ENCODE measurements at regions not wholly inside any gene's neighbourhood (a gene's known extent, or its start where the extent isn't known, plus 50 kb on each side); places are given as distances from the start of the nearest gene placed in this dataset.

DNA sequence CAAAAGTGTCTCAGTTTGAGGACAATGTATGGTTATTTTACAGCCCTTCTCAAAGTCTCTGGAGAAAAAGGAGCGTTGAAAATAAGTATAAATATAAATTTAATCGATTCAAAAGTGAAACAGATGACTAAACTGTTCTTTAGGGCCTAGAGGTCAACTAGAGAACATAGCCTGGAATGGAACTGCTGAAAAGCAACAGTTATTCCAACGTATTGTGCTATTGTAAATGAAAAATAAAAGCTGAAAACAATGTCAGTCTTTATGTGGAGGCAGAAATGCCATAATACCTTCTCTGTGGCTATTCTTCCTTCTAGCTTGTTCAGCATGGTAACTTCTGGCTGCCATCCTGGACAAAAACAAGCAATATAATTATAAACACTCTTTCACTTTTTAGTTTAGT, 362.5 kb downstream of the ARL4A start:
- ATAC-seq (no peak), FAIRE-seq (no peak), DNase-seq (ENCODE audit: low read depth, low spot score) (no peak)
- RAD21 ChIA-PET (ENCODE audit: unreplicated experiment): no interaction called here
- BruUV-seq (replicated peaks): no TSS peak
- Histone ChIP-seq H3K9ac (ENCODE audit: control insufficient read depth, insufficient read depth, low read length) (no peak overlapping the region), H3K4me3 (no peak overlapping the region), H3K4me2 (ENCODE audit: control insufficient read depth, insufficient read depth) (no peak overlapping the region), H2AFZ (ENCODE audit: control insufficient read depth, low read depth, low read length) (no peak overlapping the region), H3K4me1 (ENCODE audit: control insufficient read depth, insufficient read depth, low read length) (no peaks in the 10 kb centered on the region), H3K27ac (ENCODE audit: control insufficient read depth, insufficient read depth) (no peak overlapping the region), H3K27me3 (replicated peaks in 1 of 2; ENCODE audit: control insufficient read depth in 2 of 2, insufficient read depth in 2 of 2, low read length in 1 of 2) (no peaks in the 10 kb centered on the region), H3K79me2 (ENCODE audit: control insufficient read depth, insufficient read depth, low read length) (no peaks in the 10 kb centered on the region), H4K20me1 (ENCODE audit: control insufficient read depth, insufficient read depth) (no peaks in the 10 kb centered on the region), H3K9me3 (replicated peaks; ENCODE audit: control insufficient read depth, insufficient read depth, low read length) (no peaks in the 10 kb centered on the region), H3K36me3 (ENCODE audit: control insufficient read depth in 2 of 2, insufficient read depth in 2 of 2, low read length in 1 of 2) (no peaks in the 10 kb centered on the region)
- TF ChIP-seq POLR2A (IDR thresholded peaks at IDR 0.05; ENCODE audit: low read depth, low read length) (no peak), RCOR1 (conservative IDR thresholded peaks at IDR 0.05; ENCODE audit: low read depth, low read length) (no peak), MYC (IDR thresholded peaks at IDR 0.05; ENCODE audit: insufficient read depth, insufficient read length, insufficient replicate concordance, low read length, severe bottlenecking) (no peak), RAD21 (IDR thresholded peaks at IDR 0.05; ENCODE audit: insufficient read depth, low read depth, low read length) (no peak), IKZF2 (IDR thresholded peaks at IDR 0.05) (no peak), ASH2L (IDR thresholded peaks at IDR 0.05; ENCODE audit: borderline replicate concordance, low read depth) (no peak)
- 4% methylated on average over 3 of the region's 3 CpGs for WGBS (ENCODE audit: insufficient coverage, insufficient replicate concordance, low lambda C conversion rate, missing lambda C conversion rate)
- intact Hi-C loops (cut with micrococcal nuclease; ENCODE audit: unreplicated experiment) (loop anchor here (10.0 kb wide), 1 partner anchor 205 kb away; no protein-coding TSS in a partner anchor), in situ Hi-C loops (cut with MboI) (no loop called here)
- SMC1A ChIA-PET (ENCODE audit: uncharacterized antibody, unreplicated experiment): no interaction called here
- CTCF ChIA-PET: no interaction called here
- POLR2A ChIA-PET: no interaction called here

DNA sequence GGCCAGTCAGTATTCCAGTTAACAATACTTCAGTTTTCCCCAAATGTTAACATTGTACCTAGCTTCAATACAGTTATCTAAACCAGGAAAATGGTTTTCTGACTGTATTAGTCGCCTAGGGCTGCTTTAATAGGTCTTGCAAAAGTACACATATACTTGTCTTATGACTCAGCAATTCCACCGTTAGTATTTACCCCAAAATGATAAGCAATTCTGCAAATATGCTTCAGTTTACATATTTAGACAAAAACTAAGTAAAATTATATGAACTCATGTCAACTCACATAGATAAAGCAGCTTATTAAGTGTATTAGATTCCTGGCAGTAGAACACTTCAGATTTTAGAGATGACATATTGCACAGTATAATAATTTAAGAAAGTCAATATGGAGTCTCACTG, 363.3 kb downstream of the ARL4A start:
- WGBS (ENCODE audit: insufficient coverage, insufficient replicate concordance, low lambda C conversion rate, missing lambda C conversion rate): 42% methylated on average over 2 of the region's 2 CpGs
- BruUV-seq (replicated peaks): no TSS peak
- H3K79me2 ChIP-seq (ENCODE audit: control insufficient read depth, insufficient read depth, low read length): no peaks in the 10 kb centered on the region
- H3K4me1 ChIP-seq (ENCODE audit: control insufficient read depth, insufficient read depth, low read length): no peaks in the 10 kb centered on the region
- in situ Hi-C loops (cut with MboI): no loop called here
- POLR2A ChIA-PET: no interaction called here
- no peaks in the 10 kb centered on the region for H3K9me3 ChIP-seq (replicated peaks; ENCODE audit: control insufficient read depth, insufficient read depth, low read length)
- RAD21 ChIA-PET (ENCODE audit: unreplicated experiment): no interaction called here
- no peak for DNase-seq (ENCODE audit: low read depth, low spot score)
- H3K27ac ChIP-seq (ENCODE audit: control insufficient read depth, insufficient read depth): no peak overlapping the region
- SMC1A ChIA-PET (ENCODE audit: uncharacterized antibody, unreplicated experiment): no interaction called here
- no peak overlapping the region for H3K4me2 ChIP-seq (ENCODE audit: control insufficient read depth, insufficient read depth)
- FAIRE-seq: no peak
- H3K4me3 ChIP-seq: no peak overlapping the region
- H3K9ac ChIP-seq (ENCODE audit: control insufficient read depth, insufficient read depth, low read length): no peak overlapping the region
- H3K36me3 ChIP-seq (ENCODE audit: control insufficient read depth in 2 of 2, insufficient read depth in 2 of 2, low read length in 1 of 2): no peaks in the 10 kb centered on the region
- no peak overlapping the region for H2AFZ ChIP-seq (ENCODE audit: control insufficient read depth, low read depth, low read length)
- intact Hi-C loops (cut with micrococcal nuclease; ENCODE audit: unreplicated experiment): no loop called here
- no peaks in the 10 kb centered on the region for H3K27me3 ChIP-seq (replicated peaks in 1 of 2; ENCODE audit: control insufficient read depth in 2 of 2, insufficient read depth in 2 of 2, low read length in 1 of 2)
- no peaks in the 10 kb centered on the region for H4K20me1 ChIP-seq (ENCODE audit: control insufficient read depth, insufficient read depth)
- no peak for ATAC-seq
- CTCF ChIA-PET: no interaction called here
- TF ChIP-seq PAX8 (IDR thresholded peaks at IDR 0.05) (no peak), STAT1 (conservative IDR thresholded peaks at IDR 0.05) (no peak), ZNF384 (IDR thresholded peaks at IDR 0.05; ENCODE audit: borderline replicate concordance, low read depth, low read length) (no peak), IKZF2 (IDR thresholded peaks at IDR 0.05) (no peak), MXI1 (IDR thresholded peaks at IDR 0.05; ENCODE audit: low read depth, low read length) (no peak), ZSCAN29 (IDR thresholded peaks at IDR 0.05) (no peak), CREB1 (IDR thresholded peaks at IDR 0.05; ENCODE audit: low read depth) (no peak), POLR2AphosphoS2 (IDR thresholded peaks at IDR 0.05; ENCODE audit: low read depth, low read length) (no peak)
- TF ChIP-seq, protein P1, sequence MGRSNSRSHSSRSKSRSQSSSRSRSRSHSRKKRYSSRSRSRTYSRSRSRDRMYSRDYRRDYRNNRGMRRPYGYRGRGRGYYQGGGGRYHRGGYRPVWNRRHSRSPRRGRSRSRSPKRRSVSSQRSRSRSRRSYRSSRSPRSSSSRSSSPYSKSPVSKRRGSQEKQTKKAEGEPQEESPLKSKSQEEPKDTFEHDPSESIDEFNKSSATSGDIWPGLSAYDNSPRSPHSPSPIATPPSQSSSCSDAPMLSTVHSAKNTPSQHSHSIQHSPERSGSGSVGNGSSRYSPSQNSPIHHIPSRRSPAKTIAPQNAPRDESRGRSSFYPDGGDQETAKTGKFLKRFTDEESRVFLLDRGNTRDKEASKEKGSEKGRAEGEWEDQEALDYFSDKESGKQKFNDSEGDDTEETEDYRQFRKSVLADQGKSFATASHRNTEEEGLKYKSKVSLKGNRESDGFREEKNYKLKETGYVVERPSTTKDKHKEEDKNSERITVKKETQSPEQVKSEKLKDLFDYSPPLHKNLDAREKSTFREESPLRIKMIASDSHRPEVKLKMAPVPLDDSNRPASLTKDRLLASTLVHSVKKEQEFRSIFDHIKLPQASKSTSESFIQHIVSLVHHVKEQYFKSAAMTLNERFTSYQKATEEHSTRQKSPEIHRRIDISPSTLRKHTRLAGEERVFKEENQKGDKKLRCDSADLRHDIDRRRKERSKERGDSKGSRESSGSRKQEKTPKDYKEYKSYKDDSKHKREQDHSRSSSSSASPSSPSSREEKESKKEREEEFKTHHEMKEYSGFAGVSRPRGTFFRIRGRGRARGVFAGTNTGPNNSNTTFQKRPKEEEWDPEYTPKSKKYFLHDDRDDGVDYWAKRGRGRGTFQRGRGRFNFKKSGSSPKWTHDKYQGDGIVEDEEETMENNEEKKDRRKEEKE (IDR thresholded peaks at IDR 0.05): no peak
- TF ChIP-seq, protein P2, sequence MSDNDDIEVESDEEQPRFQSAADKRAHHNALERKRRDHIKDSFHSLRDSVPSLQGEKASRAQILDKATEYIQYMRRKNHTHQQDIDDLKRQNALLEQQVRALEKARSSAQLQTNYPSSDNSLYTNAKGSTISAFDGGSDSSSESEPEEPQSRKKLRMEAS (IDR thresholded peaks at IDR 0.05; ENCODE audit: low read depth, low read length): no peak
- TF ChIP-seq, protein P3, sequence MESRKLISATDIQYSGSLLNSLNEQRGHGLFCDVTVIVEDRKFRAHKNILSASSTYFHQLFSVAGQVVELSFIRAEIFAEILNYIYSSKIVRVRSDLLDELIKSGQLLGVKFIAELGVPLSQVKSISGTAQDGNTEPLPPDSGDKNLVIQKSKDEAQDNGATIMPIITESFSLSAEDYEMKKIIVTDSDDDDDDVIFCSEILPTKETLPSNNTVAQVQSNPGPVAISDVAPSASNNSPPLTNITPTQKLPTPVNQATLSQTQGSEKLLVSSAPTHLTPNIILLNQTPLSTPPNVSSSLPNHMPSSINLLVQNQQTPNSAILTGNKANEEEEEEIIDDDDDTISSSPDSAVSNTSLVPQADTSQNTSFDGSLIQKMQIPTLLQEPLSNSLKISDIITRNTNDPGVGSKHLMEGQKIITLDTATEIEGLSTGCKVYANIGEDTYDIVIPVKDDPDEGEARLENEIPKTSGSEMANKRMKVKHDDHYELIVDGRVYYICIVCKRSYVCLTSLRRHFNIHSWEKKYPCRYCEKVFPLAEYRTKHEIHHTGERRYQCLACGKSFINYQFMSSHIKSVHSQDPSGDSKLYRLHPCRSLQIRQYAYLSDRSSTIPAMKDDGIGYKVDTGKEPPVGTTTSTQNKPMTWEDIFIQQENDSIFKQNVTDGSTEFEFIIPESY (IDR thresholded peaks at IDR 0.05): no peak

Data from GM12878 (cell line).